H1 (cell line): ENCODE measurements at regions not wholly inside any gene's neighbourhood (a gene's known extent, or its start where the extent isn't known, plus 50 kb on each side); places are given as distances from the start of the nearest gene placed in this dataset.

Source experiments
- CBX5 ChIP-seq: fragments of 300-800, 300-1000 bp; sonication (generic); IDR thresholded peaks from 2 replicates; pipeline ENCODE4 v1.7.1; 2016; ENCODE audit warnings: antibody characterized with exemption, low read length, low read depth
- CHD7 ChIP-seq: fragments of 300-600 bp; sonication (generic); IDR thresholded peaks from 2 replicates; pipeline ENCODE4 v1.7.1; 2012; ENCODE audit warnings: low read length, moderate library complexity, mild to moderate bottlenecking, inconsistent platforms; ENCODE audit not compliant: insufficient replicate concordance
- EGR1 ChIP-seq: IDR thresholded peaks from 2 replicates; pipeline ENCODE4 v1.6.1; 2011; ENCODE audit warnings: low read depth, low read length, borderline replicate concordance
- GTF2F1 ChIP-seq: IDR thresholded peaks from 2 replicates; pipeline ENCODE4 v1.6.1; 2012; ENCODE audit warnings: low read depth, low read length, improper control_type of control experiment, borderline replicate concordance
- POU5F1 ChIP-seq: IDR thresholded peaks from 2 replicates; pipeline ENCODE4 v1.6.1; 2011; ENCODE audit warnings: low read depth, mild to moderate bottlenecking, low read length, moderate library complexity
- SIN3A ChIP-seq, 2 experiments: IDR thresholded peaks in 1 of 2; conservative IDR thresholded peaks in 1 of 2; 2 replicates each; pipeline ENCODE4 v1.6.1; 2011 to 2012; ENCODE audit warnings: low read length in 2 of 2, improper control_type of control experiment in 1 of 2, low read depth in 1 of 2, mild to moderate bottlenecking in 1 of 2
- TBP ChIP-seq: IDR thresholded peaks from 2 replicates; pipeline ENCODE4 v1.6.1; 2011; ENCODE audit warnings: low read depth, low read length, improper control_type of control experiment
- TEAD4 ChIP-seq: IDR thresholded peaks from 2 replicates; pipeline ENCODE4 v1.6.1; 2012; ENCODE audit warnings: low read depth, low read length, inconsistent platforms, mixed read lengths

DNA sequence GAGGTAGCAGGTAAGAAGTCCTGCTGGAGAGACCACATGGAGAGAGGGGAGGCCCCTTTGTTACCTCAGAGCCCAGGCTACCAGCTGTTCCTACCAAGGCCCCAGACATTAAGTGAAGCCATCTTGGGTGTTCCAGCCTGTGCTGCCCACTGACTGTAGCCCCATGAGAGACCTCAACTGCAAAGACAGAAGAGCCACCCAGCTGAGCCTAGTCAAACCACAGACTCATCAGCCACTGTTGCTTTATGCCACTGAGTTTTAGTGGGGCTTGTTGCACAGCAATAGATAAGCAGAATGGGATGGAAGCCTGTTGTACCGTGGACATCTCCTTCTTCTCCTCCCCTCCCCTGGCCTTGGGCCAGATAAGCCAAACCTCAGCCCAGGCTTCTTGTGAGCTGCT, 83.9 kb downstream of the ADRA2C start (continued):
- TF ChIP-seq CHD7 (no peak), CBX5 (no peak), SIN3A (conservative IDR thresholded peaks at IDR 0.05 in 1 of 2, IDR thresholded peaks at IDR 0.05 in 1 of 2; ENCODE audit: low read depth in 1 of 2, low read length in 2 of 2) (no peak), POU5F1 (no peak), GTF2F1 (no peak), TBP (no peak), EGR1 (no peak), TEAD4 (no peak)
